AG04449 (cell line): ENCODE measurements at regions not wholly inside any gene's neighbourhood (a gene's known extent, or its start where the extent isn't known, plus 50 kb on each side); places are given as distances from the start of the nearest gene placed in this dataset.

ENCODE experiments used
- CTCF ChIA-PET: fragments of 350-600 bp; formaldehyde crosslinking; extraction: SDS; loops from one replicate; lab custom pipeline; 2021; ENCODE audit warnings: antibody characterized with exemption; lab: Yijun Ruan, JAX
- POLR2A ChIA-PET: fragments of 400-600, 350-600 bp; formaldehyde crosslinking; extraction: SDS; loops from one replicate; lab custom pipeline; 2020; ENCODE audit warnings: antibody characterized with exemption, inconsistent platforms; lab: Yijun Ruan, JAX
- DNase-seq: peaks from one replicate; pipeline ENCODE4 v3.0.0-alpha.2; 2010; ENCODE audit warnings: low read depth, low spot score
- H3K4me3 ChIP-seq: 2 replicates; pipeline ENCODE4 v1.5.1; 2011; ENCODE audit warnings: low read depth, mild to moderate bottlenecking, control low read depth, low read length
- CTCF ChIP-seq: IDR thresholded peaks from one replicate; pipeline ENCODE4 v1.5.1; 2011; ENCODE audit warnings: mild to moderate bottlenecking, moderate library complexity, low read length, control low read depth, inconsistent platforms; ENCODE audit not compliant: insufficient read depth; ENCODE audit errors: missing control alignments

DNA sequence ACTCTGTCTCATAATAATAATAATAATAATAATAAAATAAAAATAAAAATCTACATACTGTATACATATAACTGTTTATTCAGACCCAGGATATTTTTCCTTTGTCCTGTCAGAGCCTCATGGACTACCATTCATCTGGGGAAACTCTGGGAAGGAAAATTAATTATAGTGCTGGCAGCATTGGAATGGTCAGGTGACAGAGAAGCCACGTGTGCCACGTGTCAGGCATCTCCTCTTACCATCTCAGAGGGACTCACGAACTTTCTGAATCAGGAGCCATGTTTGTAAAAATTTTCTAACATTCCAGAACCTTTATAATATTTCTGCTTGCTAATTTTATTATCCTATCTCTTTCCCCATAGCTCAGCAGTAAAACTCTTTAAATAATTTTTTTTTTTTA, 97.8 kb upstream of the HNRNPU start:
- no peak for TF ChIP-seq CTCF
- H3K4me3 ChIP-seq, result no peak overlapping the region
- POLR2A ChIA-PET, result no interaction called here
- CTCF ChIA-PET, result no interaction called here
- DNase-seq, result no peak

DNA sequence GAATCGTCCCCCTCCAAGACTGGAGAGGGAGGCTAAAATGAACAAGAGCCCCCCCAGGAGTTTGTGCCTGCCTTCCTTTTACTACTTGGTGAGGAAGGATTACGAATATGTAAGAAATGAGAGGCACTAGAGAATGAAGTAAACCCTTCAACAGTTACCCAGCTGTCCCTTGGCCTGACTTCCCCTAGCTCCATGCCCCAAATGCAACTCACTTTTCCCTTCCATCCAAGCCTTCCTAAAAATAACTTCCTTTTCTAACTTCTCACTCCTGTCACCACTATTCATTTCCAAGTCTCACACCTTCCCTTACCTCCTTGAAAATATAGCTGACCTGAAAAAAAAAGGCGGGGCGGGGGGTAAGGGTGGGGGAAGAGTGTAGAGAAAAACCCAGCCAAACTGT, 96.6 kb upstream of the HNRNPU start:
- DNase-seq, result no peak
- TF ChIP-seq CTCF, result no peak
- CTCF ChIA-PET, result no interaction called here
- POLR2A ChIA-PET, result no interaction called here
- H3K4me3 ChIP-seq, result no peak overlapping the region

DNA sequence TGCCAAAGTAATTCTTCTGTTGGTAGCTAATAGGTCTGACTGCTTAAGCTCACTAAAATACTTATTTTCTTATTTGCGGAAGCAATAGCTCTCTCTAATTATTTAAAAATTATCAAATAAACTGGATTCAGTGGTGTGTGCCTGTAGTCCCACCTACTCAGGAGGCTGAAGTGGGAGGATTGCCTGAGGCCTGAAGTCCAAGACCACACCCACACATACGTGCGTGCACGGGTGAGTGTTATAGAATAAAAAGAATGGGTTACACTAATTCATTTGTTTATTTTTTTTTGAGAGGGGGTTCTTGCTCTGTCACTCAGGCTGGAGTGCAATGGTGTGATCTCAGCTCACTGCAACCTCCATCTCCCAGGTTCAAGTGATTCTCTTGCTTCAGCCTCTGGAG, 94.2 kb upstream of the HNRNPU start:
- no peak overlapping the region for H3K4me3 ChIP-seq
- DNase-seq, result no peak
- CTCF ChIA-PET, result no interaction called here
- TF ChIP-seq CTCF, result no peak
- POLR2A ChIA-PET, result no interaction called here

GRCh38 chr1:244957525-244957924, 93.2 kb upstream of the HNRNPU start:
- no peak overlapping the region for H3K4me3 ChIP-seq
- ChIA-PET CTCF (no interaction called here), POLR2A (no interaction called here)

GRCh38 chr1:244957122-244957521, 92.8 kb upstream of the HNRNPU start:
- CTCF ChIA-PET, result no interaction called here

More at GRCh38 chr1:244957525-244957924, 93.2 kb upstream of the HNRNPU start:
- no peak for DNase-seq
- TF ChIP-seq CTCF, result no peak

GRCh38 chr1:244955661-244956060, 91.3 kb upstream of the HNRNPU start:
- no peak for DNase-seq
- no peak for TF ChIP-seq CTCF
- no peak overlapping the region for H3K4me3 ChIP-seq
- CTCF ChIA-PET, result interaction anchor here (1.0 kb wide), 1 partner anchor 90 kb away, joined by 3 read pairs; no protein-coding TSS in a partner anchor
- POLR2A ChIA-PET, result no interaction called here

More at GRCh38 chr1:244957122-244957521, 92.8 kb upstream of the HNRNPU start:
- H3K4me3 ChIP-seq, result no peak overlapping the region
- POLR2A ChIA-PET, result no interaction called here
- DNase-seq, result no peak
- TF ChIP-seq CTCF, result no peak
